SK-N-SH (cell line): ENCODE measurements at regions not wholly inside any gene's neighbourhood (a gene's known extent, or its start where the extent isn't known, plus 50 kb on each side); places are given as distances from the start of the nearest gene placed in this dataset.

Source experiments
- CTCF ChIA-PET: fragments of 300-600, 350-600 bp; formaldehyde crosslinking; extraction: SDS; loops from one replicate; lab custom pipeline; 2021; lab: Yijun Ruan, JAX
- POLR2A ChIA-PET: fragments of 350-600 bp; sonication (Branson Sonifier 250); formaldehyde crosslinking; extraction: SDS; loops from one replicate; lab custom pipeline; 2020; ENCODE audit warnings: antibody characterized with exemption, inconsistent platforms; lab: Yijun Ruan, JAX
- DNase-seq: peaks from one replicate; pipeline ENCODE4 v3.0.0; 2012
- H2AFZ ChIP-seq: fragments of 200-600 bp; sonication (generic); 2 replicates; pipeline ENCODE4 v1.8.1; 2016; ENCODE audit warnings: antibody characterized with exemption, mild to moderate bottlenecking, low read depth
- H3F3A ChIP-seq: fragments of 200-600 bp; sonication (generic); replicated peaks from 2 replicates; pipeline ENCODE3; 2016; ENCODE audit warnings: antibody characterized with exemption, mild to moderate bottlenecking; ENCODE audit not compliant: insufficient read depth
- H3K27ac ChIP-seq, 2 experiments: fragments of 200-500 bp in 1 of 2; fragments of 200-600 bp in 1 of 2; sonication (Bioruptor generic) in 1 of 2; sonication (generic), shearing (Covaris generic) in 1 of 2; 2 replicates each; pipeline versions ENCODE4 v1.5.1 to v1.6.1; 2014 to 2016; ENCODE audit warnings: low read depth in 2 of 2, inconsistent platforms in 1 of 2, low read length in 1 of 2, mild to moderate bottlenecking in 1 of 2, mixed read lengths in 1 of 2
- H3K27me3 ChIP-seq: fragments of 200-600 bp; sonication (generic), shearing (Covaris generic); 2 replicates; pipeline ENCODE4 v1.6.1; 2016; ENCODE audit warnings: mixed run types; ENCODE audit not compliant: insufficient read depth
- H3K36me3 ChIP-seq, 2 experiments: fragments of 200-500 bp in 1 of 2; fragments of 200-600 bp in 1 of 2; sonication (Bioruptor generic) in 1 of 2; sonication (generic) in 1 of 2; replicated peaks in 1 of 2; 2 replicates each; pipeline versions ENCODE3 to v1.5.1; 2014 to 2016; ENCODE audit warnings: low read length in 1 of 2, mild to moderate bottlenecking in 1 of 2; ENCODE audit not compliant: insufficient read depth in 2 of 2, control insufficient read depth in 1 of 2
- H3K4me1 ChIP-seq, 2 experiments: fragments of 200-500 bp in 1 of 2; fragments of 200-600 bp in 1 of 2; sonication (Bioruptor generic) in 1 of 2; sonication (generic), shearing (Covaris generic) in 1 of 2; 2 replicates each; pipeline versions ENCODE4 v1.5.1 to v1.6.1; 2014 to 2016; ENCODE audit warnings: low read depth in 1 of 2, low read length in 1 of 2, mixed run types in 1 of 2; ENCODE audit not compliant: insufficient read depth in 2 of 2, control insufficient read depth in 1 of 2
- H3K4me2 ChIP-seq: fragments of 200-600 bp; sonication (generic), shearing (Covaris generic); 2 replicates; pipeline ENCODE4 v1.6.1; 2017; ENCODE audit warnings: mixed run types
- H3K4me3 ChIP-seq, 2 experiments: fragments of 200-500 bp in 1 of 2; fragments of 200-600 bp in 1 of 2; sonication (Bioruptor generic) in 1 of 2; sonication (generic), shearing (Covaris generic) in 1 of 2; 2 replicates each; pipeline versions ENCODE4 v1.5.1 to v1.8.1; 2014 to 2016; ENCODE audit warnings: low read depth in 2 of 2, inconsistent platforms in 1 of 2, low read length in 1 of 2, mild to moderate bottlenecking in 1 of 2, mixed read lengths in 1 of 2, moderate library complexity in 1 of 2
- H3K79me2 ChIP-seq: fragments of 200-600 bp; sonication (generic); 2 replicates; pipeline ENCODE4 v1.8.1; 2017; ENCODE audit warnings: mild to moderate bottlenecking; ENCODE audit not compliant: insufficient read depth
- H3K9ac ChIP-seq: fragments of 200-600 bp; sonication (generic); 2 replicates; pipeline ENCODE4 v1.6.1; 2017; ENCODE audit warnings: mixed run types
- H3K9me2 ChIP-seq: fragments of 200-600 bp; sonication (generic); 2 replicates; pipeline ENCODE4 v1.6.1; 2017; ENCODE audit warnings: mixed run types
- H3K9me3 ChIP-seq: fragments of 200-600 bp; sonication (generic); 2 replicates; pipeline ENCODE4 v1.6.1; 2017; ENCODE audit warnings: mixed run types, mild to moderate bottlenecking, moderate library complexity
- H4K20me1 ChIP-seq: fragments of 200-600 bp; sonication (generic); 2 replicates; pipeline ENCODE4 v1.6.1; 2017; ENCODE audit warnings: mild to moderate bottlenecking, mixed run types; ENCODE audit not compliant: insufficient read depth
- ELF1 ChIP-seq: IDR thresholded peaks from 2 replicates; pipeline ENCODE4 v1.4.0; 2012
- EP300 ChIP-seq, 2 experiments: IDR thresholded peaks; 2 replicates each; pipeline versions ENCODE4 v1.4.0 to v1.6.1; 2012; ENCODE audit warnings: borderline replicate concordance in 1 of 2, low read depth in 1 of 2, low read length in 1 of 2
- FOSL2 ChIP-seq: IDR thresholded peaks from 2 replicates; pipeline ENCODE4 v1.4.0; 2012; ENCODE audit warnings: low read depth, mild to moderate bottlenecking, moderate library complexity, borderline replicate concordance
- FOXM1 ChIP-seq: IDR thresholded peaks from 2 replicates; pipeline ENCODE4 v1.4.0; 2012; ENCODE audit warnings: low read depth, mild to moderate bottlenecking
- GABPA ChIP-seq: IDR thresholded peaks from 2 replicates; pipeline ENCODE4 v1.4.0; 2012; ENCODE audit warnings: low read depth, mild to moderate bottlenecking
- JUND ChIP-seq: IDR thresholded peaks from 2 replicates; pipeline ENCODE4 v1.4.0; 2012
- MEF2A ChIP-seq: IDR thresholded peaks from 2 replicates; pipeline ENCODE4 v1.4.0; 2012; ENCODE audit warnings: low read depth, borderline replicate concordance
- NFIC ChIP-seq: IDR thresholded peaks from 2 replicates; pipeline ENCODE4 v1.4.0; 2012; ENCODE audit warnings: borderline replicate concordance
- POLR2AphosphoS5 ChIP-seq: IDR thresholded peaks from 2 replicates; pipeline ENCODE4 v1.6.1; 2012; ENCODE audit warnings: low read depth, low read length
- RAD21 ChIP-seq: IDR thresholded peaks from 2 replicates; pipeline ENCODE4 v1.6.1; 2012; ENCODE audit warnings: mild to moderate bottlenecking, low read length
- RCOR1 ChIP-seq: fragments of 150-350 bp; IDR thresholded peaks from 2 replicates; pipeline ENCODE4 v1.6.1; 2017; ENCODE audit warnings: antibody characterized with exemption, low read length
- RFX5 ChIP-seq: IDR thresholded peaks from 2 replicates; pipeline ENCODE4 v1.6.1; 2012; ENCODE audit warnings: mild to moderate bottlenecking, improper control_type of control experiment, low read length
- SIN3A ChIP-seq: IDR thresholded peaks from 2 replicates; pipeline ENCODE4 v1.6.1; 2012; ENCODE audit warnings: low read depth, mild to moderate bottlenecking, low read length, moderate library complexity, borderline replicate concordance
- SMC3 ChIP-seq: IDR thresholded peaks from 2 replicates; pipeline ENCODE4 v1.6.1; 2012; ENCODE audit warnings: low read depth, low read length, improper control_type of control experiment
- TAF1 ChIP-seq: IDR thresholded peaks from 2 replicates; pipeline ENCODE4 v1.6.1; 2012; ENCODE audit warnings: low read depth, mild to moderate bottlenecking, low read length, moderate library complexity, borderline replicate concordance
- TCF12 ChIP-seq: IDR thresholded peaks from 2 replicates; pipeline ENCODE4 v1.4.0; 2012
- TEAD4 ChIP-seq: IDR thresholded peaks from 2 replicates; pipeline ENCODE4 v1.4.0; 2012; ENCODE audit warnings: mild to moderate bottlenecking, borderline replicate concordance; ENCODE audit not compliant: insufficient read depth
- WGBS: methylation state at CpG from one replicate; pipeline ENCODE4 v1.1.6; 2017; ENCODE audit warnings: low lambda C conversion rate; 5-methylcytosine and 5-hydroxymethylcytosine counted together
- TF ChIP-seq, protein P1 (sequence below): fragments of 150-350 bp; IDR thresholded peaks from 2 replicates; pipeline ENCODE4 v1.6.1; 2017; ENCODE audit warnings: antibody characterized with exemption, low read length, low read depth, borderline replicate concordance
- TF ChIP-seq, protein P2 (sequence below): fragments of 150-350 bp; IDR thresholded peaks from 2 replicates; pipeline ENCODE4 v1.6.1; 2016; ENCODE audit warnings: mild to moderate bottlenecking, low read depth, low read length
- TF ChIP-seq, protein P3 (sequence below): IDR thresholded peaks from 2 replicates; pipeline ENCODE4 v1.4.0; 2012; ENCODE audit warnings: low read depth, borderline replicate concordance
- TF ChIP-seq, protein P4 (sequence below): IDR thresholded peaks from 2 replicates; pipeline ENCODE4 v1.4.0; 2012; ENCODE audit warnings: low read depth

- no peaks in the 10 kb centered on the region for H3K9me2 ChIP-seq
- DNase-seq = no peak
- H3K4me1 ChIP-seq = peaks cover under 1 to 8% of the 10 kb centered on the region in 2 experiments; a peak in 1 of 4 replicates
- H3K27ac ChIP-seq = peak overlapping the region in 1 of 2 experiments; percentile 68; a peak in 3 of 4 replicates
- peaks cover 6% of the 10 kb centered on the region for H3F3A ChIP-seq
- no peaks in the 10 kb centered on the region for H4K20me1 ChIP-seq
- 33% methylated on average over 2 of the region's 2 CpGs for WGBS
- no peaks in the 10 kb centered on the region for H3K27me3 ChIP-seq
- ChIA-PET CTCF (interaction anchor here (1.7 kb wide), 1 partner anchor 11 kb away, joined by 5 read pairs; no protein-coding TSS in a partner anchor), POLR2A (interaction anchor here (1.0 kb wide), 1 partner anchor 12 kb away, joined by 4 read pairs; no protein-coding TSS in a partner anchor)
- no peak overlapping the region for H3K4me3 ChIP-seq
- H2AFZ ChIP-seq = no peak overlapping the region
- no peak overlapping the region for H3K4me2 ChIP-seq
- peak overlapping the region; percentile 9; the same call in 1 of the 2 replicates for H3K9ac ChIP-seq
- peaks cover 0 to 3% of the 10 kb centered on the region in 2 experiments for H3K36me3 ChIP-seq
- 0 out of 2 replicates have a peak, but pooled peaks cover 6% of the 10 kb centered on the region for H3K9me3 ChIP-seq
- H3K79me2 ChIP-seq = no peaks in the 10 kb centered on the region
- no peak for TF ChIP-seq SIN3A
- no peak for TF ChIP-seq GABPA
- TF ChIP-seq RFX5 = no peak
- TF ChIP-seq POLR2AphosphoS5 = no peak
- TF ChIP-seq, protein P1, sequence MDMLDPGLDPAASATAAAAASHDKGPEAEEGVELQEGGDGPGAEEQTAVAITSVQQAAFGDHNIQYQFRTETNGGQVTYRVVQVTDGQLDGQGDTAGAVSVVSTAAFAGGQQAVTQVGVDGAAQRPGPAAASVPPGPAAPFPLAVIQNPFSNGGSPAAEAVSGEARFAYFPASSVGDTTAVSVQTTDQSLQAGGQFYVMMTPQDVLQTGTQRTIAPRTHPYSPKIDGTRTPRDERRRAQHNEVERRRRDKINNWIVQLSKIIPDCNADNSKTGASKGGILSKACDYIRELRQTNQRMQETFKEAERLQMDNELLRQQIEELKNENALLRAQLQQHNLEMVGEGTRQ = no peak
Measured at GRCh38 chr13:39881383-39881782, 225.9 kb downstream of the COG6 start.

GRCh38 chr13:39881887-39882286 lies 226.4 kb downstream of the COG6 start:
- H3K9me3 ChIP-seq = 0 out of 2 replicates have a peak, but pooled peaks cover 6% of the 10 kb centered on the region
- ChIA-PET POLR2A (no interaction called here), CTCF (interaction anchor here (1.7 kb wide), 1 partner anchor 11 kb away, joined by 5 read pairs; no protein-coding TSS in a partner anchor)
- H2AFZ ChIP-seq = peak overlapping the region; percentile 12; the same call in 1 of the 2 replicates
- no peaks in the 10 kb centered on the region for H3K27me3 ChIP-seq
- H3K4me2 ChIP-seq = no peak overlapping the region
- DNase-seq = no peak
- H3K4me3 ChIP-seq = no peak overlapping the region
- no peaks in the 10 kb centered on the region for H3K9me2 ChIP-seq
- 3% methylated on average over 1 of the region's 1 CpG for WGBS
- peaks cover 6% of the 10 kb centered on the region for H3F3A ChIP-seq
- H4K20me1 ChIP-seq = no peaks in the 10 kb centered on the region
- no peaks in the 10 kb centered on the region for H3K79me2 ChIP-seq
- peaks cover 0 to 3% of the 10 kb centered on the region in 2 experiments for H3K36me3 ChIP-seq
- H3K4me1 ChIP-seq = peaks cover 0 to 4% of the 10 kb centered on the region in 2 experiments; a peak in 1 of 4 replicates
- peak overlapping the region in 1 of 2 experiments; percentile 68; a peak in 3 of 4 replicates for H3K27ac ChIP-seq
- H3K9ac ChIP-seq = peak overlapping the region; percentile 9; the same call in 1 of the 2 replicates
- TF ChIP-seq, protein P2, sequence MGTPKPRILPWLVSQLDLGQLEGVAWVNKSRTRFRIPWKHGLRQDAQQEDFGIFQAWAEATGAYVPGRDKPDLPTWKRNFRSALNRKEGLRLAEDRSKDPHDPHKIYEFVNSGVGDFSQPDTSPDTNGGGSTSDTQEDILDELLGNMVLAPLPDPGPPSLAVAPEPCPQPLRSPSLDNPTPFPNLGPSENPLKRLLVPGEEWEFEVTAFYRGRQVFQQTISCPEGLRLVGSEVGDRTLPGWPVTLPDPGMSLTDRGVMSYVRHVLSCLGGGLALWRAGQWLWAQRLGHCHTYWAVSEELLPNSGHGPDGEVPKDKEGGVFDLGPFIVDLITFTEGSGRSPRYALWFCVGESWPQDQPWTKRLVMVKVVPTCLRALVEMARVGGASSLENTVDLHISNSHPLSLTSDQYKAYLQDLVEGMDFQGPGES = no peak
- TF ChIP-seq RFX5 = no peak
- TF ChIP-seq RAD21 = no peak
- TF ChIP-seq ELF1 = 0 out of 2 replicates have a peak, but pooled peaks have one; percentile 27
- no peak for TF ChIP-seq TAF1
- TF ChIP-seq NFIC = 0 out of 2 replicates have a peak, but pooled peaks have one; percentile 31
- 0 out of 2 replicates have a peak, but pooled peaks have one; percentile 53 for TF ChIP-seq FOXM1
- no peak for TF ChIP-seq SMC3
- TF ChIP-seq, protein P3, sequence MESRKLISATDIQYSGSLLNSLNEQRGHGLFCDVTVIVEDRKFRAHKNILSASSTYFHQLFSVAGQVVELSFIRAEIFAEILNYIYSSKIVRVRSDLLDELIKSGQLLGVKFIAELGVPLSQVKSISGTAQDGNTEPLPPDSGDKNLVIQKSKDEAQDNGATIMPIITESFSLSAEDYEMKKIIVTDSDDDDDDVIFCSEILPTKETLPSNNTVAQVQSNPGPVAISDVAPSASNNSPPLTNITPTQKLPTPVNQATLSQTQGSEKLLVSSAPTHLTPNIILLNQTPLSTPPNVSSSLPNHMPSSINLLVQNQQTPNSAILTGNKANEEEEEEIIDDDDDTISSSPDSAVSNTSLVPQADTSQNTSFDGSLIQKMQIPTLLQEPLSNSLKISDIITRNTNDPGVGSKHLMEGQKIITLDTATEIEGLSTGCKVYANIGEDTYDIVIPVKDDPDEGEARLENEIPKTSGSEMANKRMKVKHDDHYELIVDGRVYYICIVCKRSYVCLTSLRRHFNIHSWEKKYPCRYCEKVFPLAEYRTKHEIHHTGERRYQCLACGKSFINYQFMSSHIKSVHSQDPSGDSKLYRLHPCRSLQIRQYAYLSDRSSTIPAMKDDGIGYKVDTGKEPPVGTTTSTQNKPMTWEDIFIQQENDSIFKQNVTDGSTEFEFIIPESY = no peak
- TF ChIP-seq EP300 (IDR thresholded peaks at IDR 0.05; ENCODE audit: borderline replicate concordance in 1 of 2, low read depth in 1 of 2, low read length in 1 of 2) = peak in 1 of 2 experiments; percentile 82; a peak in 2 of 4 replicates
- TF ChIP-seq MEF2A = peak; percentile 10; the same call in 1 of the 2 replicates
- TF ChIP-seq, protein P1 = no peak
- peak; percentile 55; the same call in 1 of the 2 replicates for TF ChIP-seq TEAD4
- peak; percentile 63 for TF ChIP-seq JUND
- 0 out of 2 replicates have a peak, but pooled peaks have one; percentile 17 for TF ChIP-seq FOSL2
- TF ChIP-seq, protein P4, sequence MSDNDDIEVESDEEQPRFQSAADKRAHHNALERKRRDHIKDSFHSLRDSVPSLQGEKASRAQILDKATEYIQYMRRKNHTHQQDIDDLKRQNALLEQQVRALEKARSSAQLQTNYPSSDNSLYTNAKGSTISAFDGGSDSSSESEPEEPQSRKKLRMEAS = peak; percentile 28; the same call in 1 of the 2 replicates
- TF ChIP-seq TCF12 = peak; percentile 88
- TF ChIP-seq SIN3A = no peak
- no peak for TF ChIP-seq RCOR1
